ENCODE measurements at regions not wholly inside any gene's neighbourhood (a gene's known extent, or its start where the extent isn't known, plus 50 kb on each side); places are given as distances from the start of the nearest gene placed in this dataset.

- peaks cover 0 to 3% of the 10 kb centered on the region in 2 donors for H3K9me3 ChIP-seq (ENCODE audit: control insufficient read depth in 2 of 2, insufficient read depth in 1 of 2, low read length in 1 of 2)
- no peak overlapping the region for H3K27ac ChIP-seq (ENCODE audit: low read depth in 1 of 2, low read length in 1 of 2)
- DNase-seq (ENCODE audit: low read depth in 6 of 9, low spot score in 9 of 9): no peak
- H3K4me1 ChIP-seq (ENCODE audit: control insufficient read depth in 2 of 2, insufficient read depth in 2 of 2, low read length in 2 of 2): no peaks in the 10 kb centered on the region
- no peaks in the 10 kb centered on the region for H3K27me3 ChIP-seq (ENCODE audit: control insufficient read depth in 2 of 2, insufficient read depth in 1 of 2, low read length in 1 of 2)
- no peak overlapping the region for H3K4me3 ChIP-seq (ENCODE audit: low read length in 2 of 2)
- 88% methylated on average over 2 of the region's 2 CpGs for WGBS
- no peaks in the 10 kb centered on the region for H3K36me3 ChIP-seq (ENCODE audit: control insufficient read depth in 2 of 2, insufficient read depth in 2 of 2, low read length in 1 of 2)
Measured at GRCh38 chr5:101520417-101520816, 617.3 kb upstream of the ST8SIA4 start.

GRCh38 chr5:101517795-101518194 lies 614.7 kb upstream of the ST8SIA4 start:
- H3K9me3 ChIP-seq (ENCODE audit: control insufficient read depth in 2 of 2, insufficient read depth in 1 of 2, low read length in 1 of 2): peaks cover 0 to 3% of the 10 kb centered on the region in 2 donors
- H3K27ac ChIP-seq (ENCODE audit: low read depth in 1 of 2, low read length in 1 of 2): no peak overlapping the region
- no peak overlapping the region for H3K4me3 ChIP-seq (ENCODE audit: low read length in 2 of 2)
- no peaks in the 10 kb centered on the region for H3K36me3 ChIP-seq (ENCODE audit: control insufficient read depth in 2 of 2, insufficient read depth in 2 of 2, low read length in 1 of 2)
- no peaks in the 10 kb centered on the region for H3K27me3 ChIP-seq (ENCODE audit: control insufficient read depth in 2 of 2, insufficient read depth in 1 of 2, low read length in 1 of 2)
- 91% methylated on average over 2 of the region's 2 CpGs for WGBS
- no peak for DNase-seq (ENCODE audit: low read depth in 6 of 9, low spot score in 9 of 9)
- H3K4me1 ChIP-seq (ENCODE audit: control insufficient read depth in 2 of 2, insufficient read depth in 2 of 2, low read length in 2 of 2): no peaks in the 10 kb centered on the region

GRCh38 chr5:101515721-101516120 lies 612.6 kb upstream of the ST8SIA4 start:
- Histone ChIP-seq H3K27ac (ENCODE audit: low read depth in 1 of 2, low read length in 1 of 2) (no peak overlapping the region), H3K4me1 (ENCODE audit: control insufficient read depth in 2 of 2, insufficient read depth in 2 of 2, low read length in 2 of 2) (no peaks in the 10 kb centered on the region), H3K27me3 (ENCODE audit: control insufficient read depth in 2 of 2, insufficient read depth in 1 of 2, low read length in 1 of 2) (no peaks in the 10 kb centered on the region), H3K9me3 (ENCODE audit: control insufficient read depth in 2 of 2, insufficient read depth in 1 of 2, low read length in 1 of 2) (peaks cover 0 to 3% of the 10 kb centered on the region in 2 donors), H3K4me3 (ENCODE audit: low read length in 2 of 2) (no peak overlapping the region), H3K36me3 (ENCODE audit: control insufficient read depth in 2 of 2, insufficient read depth in 2 of 2, low read length in 1 of 2) (no peaks in the 10 kb centered on the region)
- WGBS: 94% methylated on average over 2 of the region's 2 CpGs
- no peak for DNase-seq (ENCODE audit: low read depth in 6 of 9, low spot score in 9 of 9)

GRCh38 chr5:101505891-101506570 lies 602.9 kb upstream of the ST8SIA4 start:
- Histone ChIP-seq H3K9me3 (ENCODE audit: control insufficient read depth in 2 of 2, insufficient read depth in 1 of 2, low read length in 1 of 2) (peaks cover 0 to 20% of the 10 kb centered on the region in 2 donors), H3K27me3 (ENCODE audit: control insufficient read depth in 2 of 2, insufficient read depth in 1 of 2, low read length in 1 of 2) (no peaks in the 10 kb centered on the region), H3K4me3 (ENCODE audit: low read length in 2 of 2) (no peak overlapping the region), H3K36me3 (ENCODE audit: control insufficient read depth in 2 of 2, insufficient read depth in 2 of 2, low read length in 1 of 2) (no peaks in the 10 kb centered on the region), H3K4me1 (ENCODE audit: control insufficient read depth in 2 of 2, insufficient read depth in 2 of 2, low read length in 2 of 2) (no peaks in the 10 kb centered on the region), H3K27ac (ENCODE audit: low read depth in 1 of 2, low read length in 1 of 2) (no peak overlapping the region)
- no peak for DNase-seq (ENCODE audit: low read depth in 6 of 9, low spot score in 9 of 9)
- 96% methylated on average over 25 of the region's 25 CpGs for WGBS

GRCh38 chr5:101482931-101483330 lies 579.8 kb upstream of the ST8SIA4 start:
- no peak for DNase-seq (ENCODE audit: low read depth in 6 of 9, low spot score in 9 of 9)
- H3K36me3 ChIP-seq (ENCODE audit: control insufficient read depth in 2 of 2, insufficient read depth in 2 of 2, low read length in 1 of 2): no peaks in the 10 kb centered on the region
- no peaks in the 10 kb centered on the region for H3K9me3 ChIP-seq (ENCODE audit: control insufficient read depth in 2 of 2, insufficient read depth in 1 of 2, low read length in 1 of 2)
- no peak overlapping the region for H3K4me3 ChIP-seq (ENCODE audit: low read length in 2 of 2)
- WGBS: 64% methylated on average over 3 of the region's 3 CpGs
- H3K27ac ChIP-seq (ENCODE audit: low read depth in 1 of 2, low read length in 1 of 2): no peak overlapping the region
- H3K27me3 ChIP-seq (ENCODE audit: control insufficient read depth in 2 of 2, insufficient read depth in 1 of 2, low read length in 1 of 2): no peaks in the 10 kb centered on the region
- H3K4me1 ChIP-seq (ENCODE audit: control insufficient read depth in 2 of 2, insufficient read depth in 2 of 2, low read length in 2 of 2): no peaks in the 10 kb centered on the region

GRCh38 chr5:101473483-101473882 lies 570.4 kb upstream of the ST8SIA4 start:
- Histone ChIP-seq H3K9me3 (ENCODE audit: control insufficient read depth in 2 of 2, insufficient read depth in 1 of 2, low read length in 1 of 2) (no peaks in the 10 kb centered on the region), H3K4me3 (ENCODE audit: low read length in 2 of 2) (no peak overlapping the region), H3K4me1 (ENCODE audit: control insufficient read depth in 2 of 2, insufficient read depth in 2 of 2, low read length in 2 of 2) (no peaks in the 10 kb centered on the region), H3K36me3 (ENCODE audit: control insufficient read depth in 2 of 2, insufficient read depth in 2 of 2, low read length in 1 of 2) (no peaks in the 10 kb centered on the region), H3K27ac (ENCODE audit: low read depth in 1 of 2, low read length in 1 of 2) (no peak overlapping the region), H3K27me3 (ENCODE audit: control insufficient read depth in 2 of 2, insufficient read depth in 1 of 2, low read length in 1 of 2) (no peaks in the 10 kb centered on the region)
- DNase-seq (ENCODE audit: low read depth in 6 of 9, low spot score in 9 of 9): no peak
- 91% methylated on average over 1 of the region's 1 CpG for WGBS

- no peaks in the 10 kb centered on the region for H3K27me3 ChIP-seq (ENCODE audit: control insufficient read depth in 2 of 2, insufficient read depth in 1 of 2, low read length in 1 of 2)
- no peaks in the 10 kb centered on the region for H3K4me1 ChIP-seq (ENCODE audit: control insufficient read depth in 2 of 2, insufficient read depth in 2 of 2, low read length in 2 of 2)
- H3K4me3 ChIP-seq (ENCODE audit: low read length in 2 of 2): no peak overlapping the region
- H3K36me3 ChIP-seq (ENCODE audit: control insufficient read depth in 2 of 2, insufficient read depth in 2 of 2, low read length in 1 of 2): no peaks in the 10 kb centered on the region
- H3K27ac ChIP-seq (ENCODE audit: low read depth in 1 of 2, low read length in 1 of 2): no peak overlapping the region
- no peak for DNase-seq (ENCODE audit: low read depth in 6 of 9, low spot score in 9 of 9)
- H3K9me3 ChIP-seq (ENCODE audit: control insufficient read depth in 2 of 2, insufficient read depth in 1 of 2, low read length in 1 of 2): no peaks in the 10 kb centered on the region
Measured at GRCh38 chr5:101461455-101461854, 558.4 kb upstream of the ST8SIA4 start.

GRCh38 chr5:101458587-101458986 lies 555.5 kb upstream of the ST8SIA4 start:
- Histone ChIP-seq H3K36me3 (ENCODE audit: control insufficient read depth in 2 of 2, insufficient read depth in 2 of 2, low read length in 1 of 2) (no peaks in the 10 kb centered on the region), H3K4me3 (ENCODE audit: low read length in 2 of 2) (no peak overlapping the region), H3K4me1 (ENCODE audit: control insufficient read depth in 2 of 2, insufficient read depth in 2 of 2, low read length in 2 of 2) (no peaks in the 10 kb centered on the region), H3K27ac (ENCODE audit: low read depth in 1 of 2, low read length in 1 of 2) (no peak overlapping the region), H3K9me3 (ENCODE audit: control insufficient read depth in 2 of 2, insufficient read depth in 1 of 2, low read length in 1 of 2) (no peaks in the 10 kb centered on the region), H3K27me3 (ENCODE audit: control insufficient read depth in 2 of 2, insufficient read depth in 1 of 2, low read length in 1 of 2) (no peaks in the 10 kb centered on the region)
- DNase-seq (ENCODE audit: low read depth in 6 of 9, low spot score in 9 of 9): no peak
- WGBS: 82% methylated on average over 4 of the region's 4 CpGs

- 94% methylated on average over 2 of the region's 2 CpGs for WGBS
- no peaks in the 10 kb centered on the region for H3K9me3 ChIP-seq (ENCODE audit: control insufficient read depth in 2 of 2, insufficient read depth in 1 of 2, low read length in 1 of 2)
- H3K4me3 ChIP-seq (ENCODE audit: low read length in 2 of 2): no peak overlapping the region
- no peaks in the 10 kb centered on the region for H3K4me1 ChIP-seq (ENCODE audit: control insufficient read depth in 2 of 2, insufficient read depth in 2 of 2, low read length in 2 of 2)
- DNase-seq (ENCODE audit: low read depth in 6 of 9, low spot score in 9 of 9): no peak
- no peaks in the 10 kb centered on the region for H3K36me3 ChIP-seq (ENCODE audit: control insufficient read depth in 2 of 2, insufficient read depth in 2 of 2, low read length in 1 of 2)
- no peaks in the 10 kb centered on the region for H3K27me3 ChIP-seq (ENCODE audit: control insufficient read depth in 2 of 2, insufficient read depth in 1 of 2, low read length in 1 of 2)
- H3K27ac ChIP-seq (ENCODE audit: low read depth in 1 of 2, low read length in 1 of 2): no peak overlapping the region
Measured at GRCh38 chr5:101455851-101456250, 552.8 kb upstream of the ST8SIA4 start.

Measured in thymus (tissue), 11 donors.